ENCODE measurements at regions not wholly inside any gene's neighbourhood (a gene's known extent, or its start where the extent isn't known, plus 50 kb on each side); places are given as distances from the start of the nearest gene placed in this dataset.

DNA sequence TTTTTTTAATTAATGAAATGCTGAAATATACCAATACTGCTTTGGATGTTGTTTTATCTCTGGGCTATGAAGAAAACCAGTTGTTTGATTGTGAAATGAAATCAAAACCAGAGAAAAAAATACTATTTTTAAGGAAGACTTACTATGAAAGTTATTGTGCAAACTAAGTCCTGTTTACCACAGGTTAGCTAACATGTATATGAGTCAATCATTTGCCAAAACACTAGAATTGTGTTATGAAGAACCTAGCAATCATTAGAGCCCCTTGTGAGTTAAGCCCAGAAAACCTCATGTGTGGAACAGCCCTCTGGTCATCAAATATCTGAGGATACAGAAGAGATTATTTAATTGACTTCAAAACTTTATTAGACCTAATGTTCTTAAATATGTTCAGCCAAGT is 83.7 kb downstream of the FAT3 start:
- no peak overlapping the region for H3K9ac ChIP-seq
- H3K27ac ChIP-seq (ENCODE audit: low read depth in 2 of 2, low read length in 1 of 2): no peak overlapping the region
- no peaks in the 10 kb centered on the region for H3K79me2 ChIP-seq (ENCODE audit: insufficient read depth)
- ChIA-PET CTCF (interaction anchor here (1.2 kb wide), 1 partner anchor 22 kb away, joined by 3 read pairs; no protein-coding TSS in a partner anchor), POLR2A (no interaction called here)
- no peak for DNase-seq
- no peaks in the 10 kb centered on the region for H3K9me2 ChIP-seq
- TF ChIP-seq RAD21 (IDR thresholded peaks at IDR 0.05; ENCODE audit: low read length) (no peak), ELF1 (IDR thresholded peaks at IDR 0.05) (no peak), EZH2phosphoT487 (IDR thresholded peaks at IDR 0.05; ENCODE audit: borderline replicate concordance, low read depth) (no peak), TCF12 (IDR thresholded peaks at IDR 0.05) (no peak)
- no peak overlapping the region for H2AFZ ChIP-seq (ENCODE audit: low read depth)
- H3K27me3 ChIP-seq (ENCODE audit: insufficient read depth): no peaks in the 10 kb centered on the region
- no peak overlapping the region for H3K4me3 ChIP-seq (ENCODE audit: low read depth in 2 of 2, low read length in 1 of 2)
- H3K4me1 ChIP-seq (ENCODE audit: control insufficient read depth in 1 of 2, insufficient read depth in 2 of 2, low read depth in 1 of 2, low read length in 1 of 2): peaks cover 0 to 4% of the 10 kb centered on the region in 2 experiments; a peak in 1 of 4 replicates
- no peaks in the 10 kb centered on the region for H3K9me3 ChIP-seq
- H3K4me2 ChIP-seq: no peak overlapping the region
- no peaks in the 10 kb centered on the region for H3K36me3 ChIP-seq (replicated peaks in 1 of 2; ENCODE audit: control insufficient read depth in 1 of 2, insufficient read depth in 2 of 2, low read length in 1 of 2)
- H4K20me1 ChIP-seq (ENCODE audit: insufficient read depth): no peaks in the 10 kb centered on the region
- no peaks in the 10 kb centered on the region for H3F3A ChIP-seq (replicated peaks; ENCODE audit: insufficient read depth)

DNA sequence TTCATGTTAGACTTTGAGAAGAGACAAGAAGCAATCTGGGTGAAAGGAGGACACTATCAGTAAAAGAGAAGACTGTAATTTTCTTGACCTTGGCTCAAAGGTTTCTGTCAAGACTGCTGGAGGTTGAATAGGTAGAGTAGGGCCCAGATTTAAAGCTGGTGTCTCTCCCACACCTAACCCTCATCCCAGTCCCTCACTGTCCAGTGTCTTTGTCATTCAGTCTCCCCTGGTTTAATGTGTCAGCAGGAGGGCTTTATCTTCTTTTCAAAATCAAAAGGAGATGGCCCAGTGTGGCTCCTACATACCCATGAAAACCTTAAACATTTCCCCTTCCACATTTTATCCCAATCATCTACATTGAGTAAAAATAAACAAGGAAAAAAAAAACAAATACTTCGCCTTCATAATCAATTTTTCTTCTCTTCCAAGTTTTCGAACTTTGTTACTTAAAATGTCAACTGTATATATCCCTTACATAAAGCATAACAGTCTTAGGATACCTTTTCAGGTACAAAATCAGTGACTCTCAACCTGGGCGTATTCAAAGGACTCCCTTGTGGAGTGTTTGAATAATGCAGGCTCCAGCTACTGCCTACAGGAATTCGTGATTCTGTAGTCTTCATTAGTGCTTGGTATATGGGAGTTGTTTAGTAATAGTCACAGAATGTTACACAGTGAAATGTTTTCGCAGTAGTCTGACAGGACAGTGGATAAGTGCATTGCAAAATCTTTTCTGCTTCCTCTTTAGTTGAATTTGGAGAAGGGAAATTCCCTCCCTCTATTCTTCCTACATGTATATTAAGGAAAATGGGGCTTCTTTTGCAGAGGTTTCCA is 87.2 kb downstream of the FAT3 start:
- H3K36me3 ChIP-seq (replicated peaks in 1 of 2; ENCODE audit: control insufficient read depth in 1 of 2, insufficient read depth in 2 of 2, low read length in 1 of 2): no peaks in the 10 kb centered on the region
- H3K4me1 ChIP-seq (ENCODE audit: control insufficient read depth in 1 of 2, insufficient read depth in 2 of 2, low read depth in 1 of 2, low read length in 1 of 2): peaks cover 0 to 3% of the 10 kb centered on the region in 2 experiments; a peak in 1 of 4 replicates
- DNase-seq: no peak
- POLR2A ChIA-PET: no interaction called here
- H2AFZ ChIP-seq (ENCODE audit: low read depth): no peak overlapping the region
- no peak overlapping the region for H3K4me3 ChIP-seq (ENCODE audit: low read depth in 2 of 2, low read length in 1 of 2)
- H3F3A ChIP-seq (replicated peaks; ENCODE audit: insufficient read depth): no peaks in the 10 kb centered on the region
- H3K9ac ChIP-seq: no peak overlapping the region
- no peaks in the 10 kb centered on the region for H3K9me2 ChIP-seq
- no peaks in the 10 kb centered on the region for H3K27me3 ChIP-seq (ENCODE audit: insufficient read depth)
- 75% methylated on average over 5 of the region's 5 CpGs for WGBS (ENCODE audit: low lambda C conversion rate)
- CTCF ChIA-PET: interaction anchor here (1.0 to 1.3 kb wide), 4 partner anchors 11 to 574 kb away, joined by 3 to 4 read pairs (median 3); no protein-coding TSS in a partner anchor
- H4K20me1 ChIP-seq (ENCODE audit: insufficient read depth): no peaks in the 10 kb centered on the region
- no peaks in the 10 kb centered on the region for H3K79me2 ChIP-seq (ENCODE audit: insufficient read depth)
- no peak overlapping the region for H3K4me2 ChIP-seq
- no peaks in the 10 kb centered on the region for H3K9me3 ChIP-seq
- TF ChIP-seq FOXJ3 (CRISPR knock-in tag; IDR thresholded peaks at IDR 0.05) (no peak), TAF1 (IDR thresholded peaks at IDR 0.05; ENCODE audit: borderline replicate concordance, low read depth, low read length) (no peak), RFX5 (IDR thresholded peaks at IDR 0.05; ENCODE audit: low read length) (no peak), EZH2phosphoT487 (IDR thresholded peaks at IDR 0.05; ENCODE audit: borderline replicate concordance, low read depth) (no peak), RXRA (IDR thresholded peaks at IDR 0.05; ENCODE audit: borderline replicate concordance, low read depth) (no peak), YY1 (IDR thresholded peaks at IDR 0.05; ENCODE audit: low read depth) (no peak), FOXM1 (IDR thresholded peaks at IDR 0.05; ENCODE audit: low read depth) (no peak), RCOR1 (IDR thresholded peaks at IDR 0.05; ENCODE audit: low read length) (no peak), TEAD4 (IDR thresholded peaks at IDR 0.05; ENCODE audit: borderline replicate concordance, insufficient read depth) (no peak), ELF1 (IDR thresholded peaks at IDR 0.05) (no peak), GATA2 (CRISPR knock-in tag; IDR thresholded peaks at IDR 0.05) (no peak), MEF2A (IDR thresholded peaks at IDR 0.05; ENCODE audit: borderline replicate concordance, low read depth) (no peak), TCF12 (IDR thresholded peaks at IDR 0.05) (no peak)
- TF ChIP-seq, protein P1, sequence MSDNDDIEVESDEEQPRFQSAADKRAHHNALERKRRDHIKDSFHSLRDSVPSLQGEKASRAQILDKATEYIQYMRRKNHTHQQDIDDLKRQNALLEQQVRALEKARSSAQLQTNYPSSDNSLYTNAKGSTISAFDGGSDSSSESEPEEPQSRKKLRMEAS (IDR thresholded peaks at IDR 0.05; ENCODE audit: low read depth): no peak
- TF ChIP-seq, protein P2, sequence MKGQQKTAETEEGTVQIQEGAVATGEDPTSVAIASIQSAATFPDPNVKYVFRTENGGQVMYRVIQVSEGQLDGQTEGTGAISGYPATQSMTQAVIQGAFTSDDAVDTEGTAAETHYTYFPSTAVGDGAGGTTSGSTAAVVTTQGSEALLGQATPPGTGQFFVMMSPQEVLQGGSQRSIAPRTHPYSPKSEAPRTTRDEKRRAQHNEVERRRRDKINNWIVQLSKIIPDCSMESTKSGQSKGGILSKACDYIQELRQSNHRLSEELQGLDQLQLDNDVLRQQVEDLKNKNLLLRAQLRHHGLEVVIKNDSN (IDR thresholded peaks at IDR 0.05; ENCODE audit: borderline replicate concordance, low read depth): no peak
- TF ChIP-seq, protein P3, sequence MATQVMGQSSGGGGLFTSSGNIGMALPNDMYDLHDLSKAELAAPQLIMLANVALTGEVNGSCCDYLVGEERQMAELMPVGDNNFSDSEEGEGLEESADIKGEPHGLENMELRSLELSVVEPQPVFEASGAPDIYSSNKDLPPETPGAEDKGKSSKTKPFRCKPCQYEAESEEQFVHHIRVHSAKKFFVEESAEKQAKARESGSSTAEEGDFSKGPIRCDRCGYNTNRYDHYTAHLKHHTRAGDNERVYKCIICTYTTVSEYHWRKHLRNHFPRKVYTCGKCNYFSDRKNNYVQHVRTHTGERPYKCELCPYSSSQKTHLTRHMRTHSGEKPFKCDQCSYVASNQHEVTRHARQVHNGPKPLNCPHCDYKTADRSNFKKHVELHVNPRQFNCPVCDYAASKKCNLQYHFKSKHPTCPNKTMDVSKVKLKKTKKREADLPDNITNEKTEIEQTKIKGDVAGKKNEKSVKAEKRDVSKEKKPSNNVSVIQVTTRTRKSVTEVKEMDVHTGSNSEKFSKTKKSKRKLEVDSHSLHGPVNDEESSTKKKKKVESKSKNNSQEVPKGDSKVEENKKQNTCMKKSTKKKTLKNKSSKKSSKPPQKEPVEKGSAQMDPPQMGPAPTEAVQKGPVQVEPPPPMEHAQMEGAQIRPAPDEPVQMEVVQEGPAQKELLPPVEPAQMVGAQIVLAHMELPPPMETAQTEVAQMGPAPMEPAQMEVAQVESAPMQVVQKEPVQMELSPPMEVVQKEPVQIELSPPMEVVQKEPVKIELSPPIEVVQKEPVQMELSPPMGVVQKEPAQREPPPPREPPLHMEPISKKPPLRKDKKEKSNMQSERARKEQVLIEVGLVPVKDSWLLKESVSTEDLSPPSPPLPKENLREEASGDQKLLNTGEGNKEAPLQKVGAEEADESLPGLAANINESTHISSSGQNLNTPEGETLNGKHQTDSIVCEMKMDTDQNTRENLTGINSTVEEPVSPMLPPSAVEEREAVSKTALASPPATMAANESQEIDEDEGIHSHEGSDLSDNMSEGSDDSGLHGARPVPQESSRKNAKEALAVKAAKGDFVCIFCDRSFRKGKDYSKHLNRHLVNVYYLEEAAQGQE (IDR thresholded peaks at IDR 0.05; ENCODE audit: low read depth, low read length): no peak
- TF ChIP-seq, protein P4, sequence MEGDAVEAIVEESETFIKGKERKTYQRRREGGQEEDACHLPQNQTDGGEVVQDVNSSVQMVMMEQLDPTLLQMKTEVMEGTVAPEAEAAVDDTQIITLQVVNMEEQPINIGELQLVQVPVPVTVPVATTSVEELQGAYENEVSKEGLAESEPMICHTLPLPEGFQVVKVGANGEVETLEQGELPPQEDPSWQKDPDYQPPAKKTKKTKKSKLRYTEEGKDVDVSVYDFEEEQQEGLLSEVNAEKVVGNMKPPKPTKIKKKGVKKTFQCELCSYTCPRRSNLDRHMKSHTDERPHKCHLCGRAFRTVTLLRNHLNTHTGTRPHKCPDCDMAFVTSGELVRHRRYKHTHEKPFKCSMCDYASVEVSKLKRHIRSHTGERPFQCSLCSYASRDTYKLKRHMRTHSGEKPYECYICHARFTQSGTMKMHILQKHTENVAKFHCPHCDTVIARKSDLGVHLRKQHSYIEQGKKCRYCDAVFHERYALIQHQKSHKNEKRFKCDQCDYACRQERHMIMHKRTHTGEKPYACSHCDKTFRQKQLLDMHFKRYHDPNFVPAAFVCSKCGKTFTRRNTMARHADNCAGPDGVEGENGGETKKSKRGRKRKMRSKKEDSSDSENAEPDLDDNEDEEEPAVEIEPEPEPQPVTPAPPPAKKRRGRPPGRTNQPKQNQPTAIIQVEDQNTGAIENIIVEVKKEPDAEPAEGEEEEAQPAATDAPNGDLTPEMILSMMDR (IDR thresholded peaks at IDR 0.05): no peak
- H3K27ac ChIP-seq (ENCODE audit: low read depth in 2 of 2, low read length in 1 of 2): no peak overlapping the region

All from SK-N-SH (cell line).